BLaER1 treated with 17β-estradiol and CSF1 and Interleukin-3, amounts not matched to agents 10 nM and 100 nM (cell line): ENCODE measurements at regions not wholly inside any gene's neighbourhood (a gene's known extent, or its start where the extent isn't known, plus 50 kb on each side); places are given as distances from the start of the nearest gene placed in this dataset.

ENCODE experiments used
- H3K27ac ChIP-seq, 11 experiments: shearing (Covaris generic); formaldehyde crosslinking; 2 replicates each; pipeline ENCODE4 v1.8.1; 2022
- H3K27me3 ChIP-seq, 11 experiments: shearing (Covaris generic); formaldehyde crosslinking; 2 replicates each; pipeline ENCODE4 v1.8.1; 2022
- H3K36me3 ChIP-seq, 11 experiments: shearing (Covaris generic); formaldehyde crosslinking; 2 replicates each; pipeline ENCODE4 v1.8.1; 2022
- H3K4me1 ChIP-seq, 10 experiments: shearing (Covaris generic); formaldehyde crosslinking; 2 replicates each; pipeline ENCODE4 v1.8.1; 2022
- H3K4me2 ChIP-seq, 11 experiments: shearing (Covaris generic); formaldehyde crosslinking; 2 replicates each; pipeline ENCODE4 v1.8.1; 2022
- H3K4me3 ChIP-seq, 10 experiments: shearing (Covaris generic); formaldehyde crosslinking; 2 replicates each; pipeline ENCODE4 v1.8.1; 2022
- H3K9ac ChIP-seq, 11 experiments: shearing (Covaris generic); formaldehyde crosslinking; 2 replicates each; pipeline ENCODE4 v1.8.1; 2022
- H3K9me3 ChIP-seq, 11 experiments: shearing (Covaris generic); formaldehyde crosslinking; replicated peaks in 1 of 11; 2 replicates each; pipeline ENCODE4 v1.8.1; 2022
- H4K20me1 ChIP-seq, 11 experiments: shearing (Covaris generic); formaldehyde crosslinking; 2 replicates each; pipeline ENCODE4 v1.8.1; 2022
- Cebpa-rat ChIP-seq, 11 experiments: shearing (Covaris generic); IDR thresholded peaks; 2 replicates each; pipeline ENCODE4 v1.8.1; 2022

- Histone ChIP-seq H3K27ac (no peak overlapping the region), H3K4me2 (no peak overlapping the region), H3K4me3 (no peak overlapping the region), H3K9ac (no peak overlapping the region), H3K4me1 (peaks cover 0 to 22% (median 8%) of the 10 kb centered on the region in 10 experiments; a peak in 6 of 20 replicates), H3K27me3 (no peaks in the 10 kb centered on the region), H4K20me1 (no peaks in the 10 kb centered on the region; a peak in 2 of 22 replicates), H3K9me3 (no peaks in the 10 kb centered on the region), H3K36me3 (no peaks in the 10 kb centered on the region)
- TF ChIP-seq Cebpa-rat (IDR thresholded peaks at IDR 0.05), result no peak
Measured at GRCh38 chr10:132994185-132994796, 51.9 kb upstream of the CFAP46 start.

- H3K36me3 ChIP-seq, result no peaks in the 10 kb centered on the region
- no peak for TF ChIP-seq Cebpa-rat (IDR thresholded peaks at IDR 0.05)
- H3K27ac ChIP-seq, result no peak overlapping the region
- H3K27me3 ChIP-seq, result no peaks in the 10 kb centered on the region
- H4K20me1 ChIP-seq, result no peaks in the 10 kb centered on the region; a peak in 2 of 22 replicates
- H3K9me3 ChIP-seq, result no peaks in the 10 kb centered on the region
- no peak overlapping the region for H3K4me3 ChIP-seq
- no peak overlapping the region for H3K4me2 ChIP-seq
- no peak overlapping the region for H3K9ac ChIP-seq
- peaks cover 0 to 22% (median 8%) of the 10 kb centered on the region in 10 experiments; a peak in 6 of 20 replicates for H3K4me1 ChIP-seq
Measured at GRCh38 chr10:132993271-132994184, 51.2 kb upstream of the CFAP46 start.

- no peak for TF ChIP-seq Cebpa-rat (IDR thresholded peaks at IDR 0.05)
- H3K9me3 ChIP-seq, result no peaks in the 10 kb centered on the region
- no peak overlapping the region for H3K4me2 ChIP-seq
- H3K4me1 ChIP-seq, result peaks cover 0 to 20% (median 5%) of the 10 kb centered on the region in 10 experiments; a peak in 6 of 20 replicates
- H3K36me3 ChIP-seq, result no peaks in the 10 kb centered on the region
- H3K4me3 ChIP-seq, result no peak overlapping the region
- no peaks in the 10 kb centered on the region; a peak in 2 of 22 replicates for H4K20me1 ChIP-seq
- H3K27me3 ChIP-seq, result no peaks in the 10 kb centered on the region
- H3K27ac ChIP-seq, result no peak overlapping the region
- H3K9ac ChIP-seq, result no peak overlapping the region
Measured at GRCh38 chr10:132992433-132993215, 50.3 kb upstream of the CFAP46 start.
